HCT116 (cell line): ENCODE measurements at regions not wholly inside any gene's neighbourhood (a gene's known extent, or its start where the extent isn't known, plus 50 kb on each side); places are given as distances from the start of the nearest gene placed in this dataset.

ENCODE experiments used
- ATAC-seq: fragments of 200-7000 bp; cut with Tn5 transposase; 2 replicates; pipeline ENCODE4 v1.9.1; 2020; ENCODE audit warnings: mild to moderate bottlenecking, moderate library complexity
- BruUV-seq: library from RNA; stranded (reverse); fragments of 400-500 nt; replicated peaks from 2 replicates; lab custom pipeline; 2021; lab: Mats Ljungman, UMichigan
- CTCF ChIA-PET: fragments of 300-600 bp; sonication (Branson Sonifier 250); formaldehyde crosslinking; loops from one replicate; lab custom pipeline; 2021; ENCODE audit warnings: antibody characterized with exemption; lab: Charles Lee
- POLR2A ChIA-PET: fragments of 300-600, 350-600 bp; sonication (Branson Sonifier 250); formaldehyde crosslinking; loops from one replicate; lab custom pipeline; 2021; ENCODE audit warnings: antibody characterized with exemption; lab: Charles Lee
- RAD21 ChIA-PET, 2 experiments: fragments of 300-600 bp; sonication (Branson Sonifier 250); formaldehyde crosslinking; loops; one replicate each; lab custom pipeline; 2023; ENCODE audit warnings: low total read pairs in 2 of 2; ENCODE audit not compliant: uncharacterized antibody in 2 of 2, unreplicated experiment in 2 of 2, low non-redundant PET in 1 of 2; lab: Charles Lee
- DNase-seq: peaks from one replicate; pipeline ENCODE4 v3.0.0-alpha.2; 2010; ENCODE audit warnings: low read depth, low spot score
- H2AFZ ChIP-seq: fragments of 200-600 bp; shearing (Covaris generic), sonication (generic); 2 replicates; pipeline ENCODE4 v1.6.1; 2017; ENCODE audit warnings: low read depth, mixed run types, mixed read lengths, antibody characterized with exemption, low read length; ENCODE audit not compliant: poor library complexity, severe bottlenecking
- H3K27ac ChIP-seq: 2 replicates; pipeline ENCODE4 v1.5.1; 2012; ENCODE audit warnings: low read depth, low read length
- H3K27me3 ChIP-seq: fragments of 200-600 bp; sonication (generic); 2 replicates; pipeline ENCODE4 v1.6.1; 2016; ENCODE audit warnings: mixed run types, low read length, mixed read lengths; ENCODE audit not compliant: insufficient read depth
- H3K36me3 ChIP-seq, 2 experiments: fragments of 200-500 bp in 1 of 2; fragments of 200-600 bp in 1 of 2; sonication (Bioruptor generic) in 1 of 2; sonication (generic) in 1 of 2; 2 replicates each; pipeline versions ENCODE4 v1.5.1 to v1.6.1; 2014 to 2016; ENCODE audit warnings: low read length in 2 of 2, inconsistent platforms in 1 of 2, mixed read lengths in 1 of 2, mixed run types in 1 of 2; ENCODE audit not compliant: insufficient read depth in 2 of 2, control insufficient read depth in 1 of 2
- H3K4me1 ChIP-seq, 2 experiments: fragments of 200-600 bp in 1 of 2; sonication (generic) in 1 of 2; 2 replicates each; pipeline versions ENCODE4 v1.5.1 to v1.6.1; 2012 to 2017; ENCODE audit warnings: low read length in 2 of 2, inconsistent platforms in 1 of 2, mild to moderate bottlenecking in 1 of 2, mixed read lengths in 1 of 2, mixed run types in 1 of 2, moderate library complexity in 1 of 2; ENCODE audit not compliant: insufficient read depth in 2 of 2, control insufficient read depth in 1 of 2
- H3K4me2 ChIP-seq: fragments of 200-600 bp; sonication (generic); 2 replicates; pipeline ENCODE4 v1.6.1; 2017; ENCODE audit warnings: mixed run types, low read length, mixed read lengths
- H3K4me3 ChIP-seq, 2 experiments: fragments of 200-600 bp in 1 of 2; sonication (generic) in 1 of 2; replicated peaks in 1 of 2; 2 replicates each; pipeline ENCODE4 v1.5.1; 2011 to 2016; ENCODE audit warnings: low read length in 2 of 2, control low read depth in 1 of 2, low read depth in 1 of 2, mild to moderate bottlenecking in 1 of 2, mixed read lengths in 1 of 2, mixed run types in 1 of 2
- H3K79me2 ChIP-seq: fragments of 200-600 bp; sonication (generic); 2 replicates; pipeline ENCODE4 v1.6.1; 2017; ENCODE audit warnings: mild to moderate bottlenecking, mixed run types, low read length, moderate library complexity, mixed read lengths; ENCODE audit not compliant: insufficient read depth
- H3K9ac ChIP-seq: fragments of 200-600 bp; sonication (generic); 2 replicates; pipeline ENCODE4 v1.6.1; 2016; ENCODE audit warnings: low read length, mixed read lengths
- H3K9me2 ChIP-seq: fragments of 200-600 bp; sonication (generic), shearing (Covaris generic); 2 replicates; pipeline ENCODE4 v1.6.1; 2017; ENCODE audit warnings: mixed run types, mild to moderate bottlenecking, moderate library complexity; ENCODE audit not compliant: insufficient read depth
- H3K9me3 ChIP-seq, 2 experiments: fragments of 200-500 bp in 1 of 2; fragments of 200-600 bp in 1 of 2; sonication (Bioruptor generic) in 1 of 2; sonication (generic) in 1 of 2; 2 replicates each; pipeline ENCODE4 v1.6.1; 2014 to 2017; ENCODE audit warnings: low read length in 2 of 2, mixed read lengths in 2 of 2, inconsistent platforms in 1 of 2, low read depth in 1 of 2, mild to moderate bottlenecking in 1 of 2, mixed run types in 1 of 2, moderate library complexity in 1 of 2; ENCODE audit not compliant: control insufficient read depth in 1 of 2, insufficient read depth in 1 of 2
- H4K20me1 ChIP-seq: fragments of 200-600 bp; sonication (generic), shearing (Covaris generic); 2 replicates; pipeline ENCODE4 v1.6.1; 2017; ENCODE audit warnings: mixed run types, mild to moderate bottlenecking, moderate library complexity; ENCODE audit not compliant: insufficient read depth
- ATF3 ChIP-seq: IDR thresholded peaks from 2 replicates; pipeline ENCODE4 v1.6.1; 2012
- CTCF ChIP-seq, 3 experiments: fragments of 200-600 bp in 1 of 3; sonication (generic) in 1 of 3; IDR thresholded peaks in 2 of 3; conservative IDR thresholded peaks in 1 of 3; 2 replicates each; pipeline ENCODE4 v1.5.1; 2012 to 2017; ENCODE audit warnings: low read depth in 2 of 3, low read length in 2 of 3, antibody characterized with exemption in 1 of 3, borderline replicate concordance in 1 of 3, control low read depth in 1 of 3, mild to moderate bottlenecking in 1 of 3, mixed read lengths in 1 of 3, mixed run types in 1 of 3, moderate library complexity in 1 of 3; ENCODE audit not compliant: insufficient read depth in 1 of 3
- EGR1 ChIP-seq: IDR thresholded peaks from 2 replicates; pipeline ENCODE4 v1.6.1; 2012; ENCODE audit warnings: low read depth
- EZH2 ChIP-seq: fragments of 200-600 bp; sonication (generic); IDR thresholded peaks from 2 replicates; pipeline ENCODE4 v1.6.1; 2017; ENCODE audit warnings: antibody characterized with exemption, mixed run types
- JUND ChIP-seq: IDR thresholded peaks from 2 replicates; pipeline ENCODE4 v1.6.1; 2012
- MAX ChIP-seq: IDR thresholded peaks from 2 replicates; pipeline ENCODE4 v1.6.1; 2012
- POLR2A ChIP-seq: IDR thresholded peaks from 2 replicates; pipeline ENCODE4 v1.7.0; 2011; ENCODE audit warnings: borderline replicate concordance; ENCODE audit not compliant: insufficient read depth, insufficient read length; ENCODE audit errors: extremely low read depth
- POLR2AphosphoS5 ChIP-seq: IDR thresholded peaks from 2 replicates; pipeline ENCODE4 v1.6.1; 2011; ENCODE audit warnings: mild to moderate bottlenecking, low read depth, low read length, moderate library complexity
- REST ChIP-seq: IDR thresholded peaks from 2 replicates; pipeline ENCODE4 v1.6.1; 2012; ENCODE audit warnings: low read depth
- SIN3A ChIP-seq: IDR thresholded peaks from 2 replicates; pipeline ENCODE4 v1.6.1; 2012; ENCODE audit warnings: low read depth
- SP1 ChIP-seq: IDR thresholded peaks from 2 replicates; pipeline ENCODE4 v1.6.1; 2012; ENCODE audit warnings: low read depth
- TCF7L2 ChIP-seq: IDR thresholded peaks from 2 replicates; pipeline ENCODE4 v1.7.0; 2011; ENCODE audit warnings: borderline replicate concordance, inconsistent platforms; ENCODE audit not compliant: insufficient read depth, insufficient read length; ENCODE audit errors: extremely low read depth
- YY1 ChIP-seq: IDR thresholded peaks from 2 replicates; pipeline ENCODE4 v1.6.1; 2011; ENCODE audit warnings: low read length, low read depth, moderate library complexity, mild to moderate bottlenecking; ENCODE audit not compliant: insufficient replicate concordance; ENCODE audit errors: extremely low read depth
- ZFX ChIP-seq: fragments of 450-650 bp; IDR thresholded peaks from 2 replicates; pipeline ENCODE4 v1.6.1; 2017
- ZNF274 ChIP-seq: fragments of 200-500 bp; sonication (Bioruptor generic); IDR thresholded peaks from 2 replicates; pipeline ENCODE4 v1.6.1; 2014; ENCODE audit warnings: mild to moderate bottlenecking, low read depth, low read length, inconsistent platforms
- intact Hi-C: fragments of 100-400 bp; cut with micrococcal nuclease; formaldehyde crosslinking; loops from 2 replicates; pipeline ENCODE4 v1.10.0; 2022

GRCh38 chr5:164959761-164960160 lies 1454.3 kb downstream of the MAT2B start (continued):
- TF ChIP-seq SP1, result no peak

- Histone ChIP-seq H3K36me3 (no peaks in the 10 kb centered on the region), H3K9me2 (no peaks in the 10 kb centered on the region), H3K9ac (no peak overlapping the region), H3K9me3 (peaks cover 3 to 7% of the 10 kb centered on the region in 2 experiments; a peak in 2 of 4 replicates), H3K4me1 (no peaks in the 10 kb centered on the region), H3K4me3 (no peak overlapping the region), H3K79me2 (no peaks in the 10 kb centered on the region), H3K27ac (no peak overlapping the region), H3K4me2 (no peak overlapping the region), H4K20me1 (no peaks in the 10 kb centered on the region), H2AFZ (no peak overlapping the region), H3K27me3 (no peaks in the 10 kb centered on the region)
- ChIA-PET CTCF (no interaction called here), POLR2A (no interaction called here), RAD21 (no interaction called here)
- intact Hi-C loops, result no loop called here
- BruUV-seq, result no TSS peak
- no peak for TF ChIP-seq POLR2A
- TF ChIP-seq EZH2, result no peak
- no peak for TF ChIP-seq YY1
- TF ChIP-seq ATF3, result no peak
- no peak for TF ChIP-seq JUND
- no peak for TF ChIP-seq SP1
- no peak for TF ChIP-seq SIN3A
- no peak for TF ChIP-seq ZFX
- TF ChIP-seq REST, result no peak
- TF ChIP-seq TCF7L2, result no peak
- TF ChIP-seq CTCF (IDR thresholded peaks at IDR 0.05 in 2 of 3, conservative IDR thresholded peaks at IDR 0.05 in 1 of 3; ENCODE audit: borderline replicate concordance in 1 of 3, insufficient read depth in 1 of 3, low read depth in 2 of 3, low read length in 2 of 3), result no peak
- TF ChIP-seq EGR1, result no peak
- no peak for TF ChIP-seq ZNF274
- TF ChIP-seq POLR2AphosphoS5, result no peak
- no peak for TF ChIP-seq MAX
- DNase-seq, result no peak
- ATAC-seq, result no peak
These were observed 1457.0 kb downstream of the MAT2B start for GRCh38 chr5:164962329-164962961.
